ENCODE measurements at regions not wholly inside any gene's neighbourhood (a gene's known extent, or its start where the extent isn't known, plus 50 kb on each side); places are given as distances from the start of the nearest gene placed in this dataset.
"Not testable (repeated sequence)": the region's sequence is repeated elsewhere in the genome, so short reads cannot be mapped to it uniquely, and the experiment has no call there.

DNA sequence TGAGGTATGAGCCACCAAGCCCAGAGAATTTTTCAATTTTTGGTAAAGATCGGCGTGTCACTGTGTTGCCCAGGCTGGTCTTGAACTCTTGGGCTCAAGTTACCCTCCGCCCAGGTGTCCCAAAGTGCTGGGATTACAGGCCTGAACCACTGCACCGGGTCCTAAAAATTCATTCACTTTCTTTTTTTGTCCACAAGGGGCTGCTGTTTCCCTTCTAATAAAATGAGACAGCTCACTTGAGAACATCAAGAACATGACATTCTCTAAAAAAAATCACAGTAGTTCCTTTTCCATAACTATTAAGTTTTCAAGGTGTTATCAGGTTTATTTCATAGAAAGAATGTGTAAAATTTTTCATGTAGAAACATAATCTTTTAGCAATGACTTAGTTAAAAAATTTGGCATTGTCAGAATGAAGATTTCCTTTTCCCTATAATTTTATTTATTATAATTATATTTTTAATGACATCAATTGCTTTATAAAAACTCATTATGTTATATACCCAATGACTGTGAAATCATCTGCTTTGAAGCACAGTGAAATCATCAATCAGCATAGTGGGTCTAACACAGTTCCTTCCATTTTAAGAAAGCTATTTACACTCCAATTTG, 1723.8 kb upstream of the DEFB115 start:
- not testable (repeated sequence) for DNase-seq (ENCODE audit: low spot score)

DNA sequence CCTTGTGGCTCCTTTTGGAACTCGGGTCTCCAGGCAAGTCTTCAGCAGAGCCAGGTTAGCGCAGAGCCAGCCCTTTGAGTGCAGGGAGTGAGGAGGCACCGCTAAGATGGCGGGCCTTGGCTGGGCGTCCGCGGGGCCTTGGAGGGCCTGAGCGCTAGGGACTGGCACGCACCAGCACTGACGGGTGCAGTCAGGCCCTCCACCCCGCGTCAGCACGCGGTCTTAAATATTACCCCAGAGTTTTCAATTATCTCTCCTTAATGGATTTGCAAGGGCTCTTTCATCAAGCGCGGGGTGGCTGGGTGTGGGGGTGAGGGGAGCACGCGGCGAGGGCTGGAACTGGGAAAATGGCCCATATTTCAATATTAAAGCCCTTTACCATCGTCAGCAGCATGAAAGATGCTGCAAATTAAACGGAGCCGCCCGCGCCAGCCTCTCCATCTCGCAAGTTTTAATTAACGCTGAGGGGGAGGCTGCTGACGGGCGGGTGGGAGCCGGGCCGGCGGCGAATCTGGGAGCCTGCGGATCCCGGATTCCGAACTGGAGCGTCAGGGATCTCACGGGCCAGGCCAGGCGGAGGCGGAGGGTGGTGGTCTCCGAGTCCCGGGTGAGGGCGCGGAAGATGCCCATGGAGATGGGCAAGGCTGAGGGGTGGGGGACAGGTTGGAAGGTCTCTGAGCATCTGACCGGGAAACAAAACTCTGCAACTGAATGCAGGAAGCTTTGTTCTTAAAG, 1690.4 kb upstream of the DEFB115 start:
- DNase-seq (ENCODE audit: low spot score): not testable (repeated sequence)

DNA sequence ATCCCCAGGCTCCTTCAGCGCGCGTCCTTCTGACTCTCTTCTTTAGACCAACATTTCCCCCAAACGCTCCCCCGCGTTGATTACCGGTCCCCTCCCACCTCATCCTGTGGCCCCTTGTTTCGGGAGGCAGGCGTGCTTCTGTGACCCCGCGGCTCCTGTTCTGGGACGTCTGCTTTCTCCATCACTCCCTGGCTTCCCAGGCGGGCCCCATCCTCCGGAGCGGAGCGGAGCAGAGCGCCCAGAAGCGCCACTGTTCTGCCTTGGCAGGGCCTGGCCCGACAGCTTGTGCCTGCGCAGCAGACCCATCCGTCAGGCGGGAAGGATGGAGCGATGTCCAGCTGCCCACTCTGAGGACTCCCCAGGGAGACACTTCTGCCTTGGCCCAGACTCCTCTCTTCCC, 1689.8 kb upstream of the DEFB115 start:
- not testable (repeated sequence) for DNase-seq (ENCODE audit: low spot score)

DNA sequence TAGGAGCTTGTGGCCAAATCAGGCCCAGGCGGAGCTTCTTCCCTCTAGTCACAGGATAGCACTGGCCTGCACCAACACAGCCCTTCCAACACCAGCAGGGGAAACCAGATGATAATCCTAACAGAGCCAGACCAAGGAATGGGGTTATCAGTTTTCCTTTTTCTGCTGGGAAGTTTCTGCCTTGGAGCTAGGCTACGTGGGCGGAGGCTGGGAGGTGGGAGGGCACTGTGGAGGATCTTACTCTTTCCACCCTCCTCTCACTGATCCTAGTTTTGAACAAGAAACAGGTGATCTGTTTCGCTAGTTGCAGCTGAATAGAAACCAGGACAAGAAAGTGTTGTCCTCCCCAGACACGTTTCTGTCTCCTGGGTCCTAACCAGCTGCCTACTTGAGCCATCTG, 1687.3 kb upstream of the DEFB115 start:
- DNase-seq (ENCODE audit: low spot score): not testable (repeated sequence)

DNA sequence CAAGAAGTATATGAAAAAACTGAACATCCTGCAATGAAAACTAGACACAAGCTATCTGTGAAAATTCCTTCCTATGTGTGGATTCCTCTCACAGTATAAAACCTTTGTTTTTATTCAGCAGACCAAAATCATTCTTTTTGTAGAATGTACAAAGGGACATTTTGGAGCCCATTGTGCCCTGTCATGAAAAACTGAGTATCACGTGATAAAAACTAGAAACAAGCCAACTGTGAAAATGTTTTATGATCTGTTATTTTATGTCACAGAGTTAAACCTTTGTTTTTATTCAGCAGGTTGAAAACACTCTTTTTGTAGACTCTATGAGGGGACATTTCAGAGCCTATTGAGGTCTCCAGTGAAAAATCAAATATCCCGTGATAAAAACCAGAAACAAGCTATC, 1667.9 kb upstream of the DEFB115 start:
- not testable (repeated sequence) for DNase-seq (ENCODE audit: low spot score)

DNA sequence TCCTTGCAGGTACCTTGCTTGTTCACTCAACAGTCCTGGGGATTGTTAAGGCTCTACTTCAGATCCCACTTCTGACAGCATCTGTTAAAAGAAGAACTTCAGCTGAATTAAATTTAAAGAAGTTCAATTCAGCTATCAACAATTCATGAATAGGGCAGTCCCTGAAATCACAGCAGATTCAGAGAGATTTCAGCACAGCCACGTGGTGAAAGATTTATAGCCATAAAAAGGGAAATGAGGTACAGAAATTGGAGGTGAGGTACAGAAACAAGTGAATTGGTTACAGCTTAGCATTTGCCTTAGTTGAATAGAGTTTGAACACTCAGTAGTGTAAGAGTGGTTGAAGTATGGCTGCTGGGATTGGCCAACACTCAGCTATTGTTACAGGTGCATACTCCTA, 1653.3 kb upstream of the DEFB115 start:
- not testable (repeated sequence) for DNase-seq (ENCODE audit: low spot score)

DNA sequence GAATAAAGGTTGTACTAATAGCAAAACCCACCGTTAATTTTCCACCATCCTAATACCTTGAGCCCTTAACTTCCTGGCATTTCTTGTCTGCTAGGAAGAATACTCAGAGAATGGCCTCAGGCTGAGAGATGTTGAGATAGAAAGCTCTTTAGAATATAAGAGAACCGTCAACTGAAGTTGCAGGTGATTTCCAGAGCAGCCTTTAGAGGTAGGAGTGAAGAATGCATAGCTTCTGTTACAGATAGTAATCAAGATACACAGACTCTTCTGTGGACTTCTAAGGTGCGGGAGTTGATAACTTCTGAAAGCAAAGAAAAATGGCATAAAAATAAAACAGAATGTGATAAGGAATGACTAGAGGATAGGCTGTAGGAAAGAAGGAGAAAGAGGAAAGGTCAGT, 1651.3 kb upstream of the DEFB115 start:
- DNase-seq (ENCODE audit: low spot score): not testable (repeated sequence)

DNA sequence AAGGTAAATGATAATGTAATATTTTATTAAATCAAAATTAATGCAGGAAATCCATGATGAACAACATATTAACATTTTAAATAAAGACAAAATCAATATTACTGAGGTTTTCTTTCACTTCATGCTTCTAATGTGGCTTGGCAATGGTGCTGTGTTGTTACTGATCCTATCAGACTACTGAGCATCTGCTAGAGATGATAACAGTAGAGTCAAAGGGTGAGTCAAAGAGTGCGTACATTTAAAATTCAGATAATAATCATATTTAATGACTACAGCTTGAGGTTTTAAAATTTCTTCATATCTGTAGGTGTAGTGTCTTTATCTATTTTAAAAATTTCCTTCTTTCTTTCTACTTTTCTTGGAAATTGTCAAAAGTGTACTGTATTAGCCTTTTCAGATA, 1628.1 kb upstream of the DEFB115 start:
- DNase-seq (ENCODE audit: low spot score): not testable (repeated sequence)

Data from hematopoietic multipotent progenitor cell treated with erythropoietin and hydrocortisone succinate and interleukin-3 and kit ligand, for 17 days (in vitro differentiated cells).